ENCODE measurements at regions not wholly inside any gene's neighbourhood (a gene's known extent, or its start where the extent isn't known, plus 50 kb on each side); places are given as distances from the start of the nearest gene placed in this dataset.
A peak's percentile ranks its signal among the peaks of the same experiment; 100 is the strongest.

- no peak overlapping the region for H4K8ac ChIP-seq (ENCODE audit: low read length)
- no peaks in the 10 kb centered on the region for H3K9me3 ChIP-seq (ENCODE audit: control insufficient read depth, low read length)
- no peak overlapping the region for H3K23ac ChIP-seq (ENCODE audit: low read length in 2 of 2)
- no peak overlapping the region for H2BK12ac ChIP-seq (ENCODE audit: low read length in 2 of 2)
- H3K4me2 ChIP-seq (ENCODE audit: low read length, poor library complexity, severe bottlenecking), result no peak overlapping the region
- no peak overlapping the region for H2AFZ ChIP-seq (ENCODE audit: low read depth, low read length)
- no peak overlapping the region for H3K27ac ChIP-seq (ENCODE audit: low read length, poor library complexity, severe bottlenecking)
- no peak overlapping the region for H2BK120ac ChIP-seq (ENCODE audit: low read depth, low read length)
- DNase-seq, result no peak
- H3K4ac ChIP-seq (ENCODE audit: low read depth in 1 of 2, low read length in 2 of 2), result no peak overlapping the region
- no peak overlapping the region for H2BK5ac ChIP-seq (ENCODE audit: low read depth, low read length, poor library complexity, severe bottlenecking)
- no peaks in the 10 kb centered on the region for H3K79me1 ChIP-seq (replicated peaks; ENCODE audit: low read length, poor library complexity, severe bottlenecking)
- H2AK5ac ChIP-seq (ENCODE audit: low read length, severe bottlenecking), result peak overlapping the region; percentile 42
- H3K18ac ChIP-seq (ENCODE audit: low read depth in 1 of 2, low read length in 2 of 2), result no peak overlapping the region
- no peak overlapping the region for H3K14ac ChIP-seq (ENCODE audit: low read length in 2 of 2)
- no peak overlapping the region for H2BK15ac ChIP-seq (ENCODE audit: low read depth, poor library complexity, severe bottlenecking)
- no peaks in the 10 kb centered on the region for H3K4me1 ChIP-seq (ENCODE audit: control insufficient read depth, insufficient read depth, low read depth, low read length)
- no peaks in the 10 kb centered on the region for H3K27me3 ChIP-seq (ENCODE audit: control insufficient read depth in 1 of 2, insufficient read depth in 1 of 2, low read length in 2 of 2)
- no peaks in the 10 kb centered on the region for H3K36me3 ChIP-seq (ENCODE audit: control insufficient read depth in 1 of 2, insufficient read depth in 2 of 2, low read depth in 1 of 2, low read length in 2 of 2)
- no peak overlapping the region for H3K4me3 ChIP-seq (ENCODE audit: insufficient read depth in 1 of 2, low read depth in 1 of 2, low read length in 2 of 2)
- H3K9ac ChIP-seq (ENCODE audit: low read length), result no peak overlapping the region
- whole genome bisulfite sequencing, result 100% methylated on average over 1 of the region's 2 CpGs
- no peak overlapping the region for H4K91ac ChIP-seq (ENCODE audit: low read length)
These were observed 2717.2 kb downstream of the PCDH7 start for GRCh38 chr4:33437406-33437805.

- Histone ChIP-seq H3K23ac (ENCODE audit: low read length in 2 of 2) (no peak overlapping the region), H2AK5ac (ENCODE audit: low read length, severe bottlenecking) (no peak overlapping the region), H3K4ac (ENCODE audit: low read depth in 1 of 2, low read length in 2 of 2) (no peak overlapping the region), H4K91ac (ENCODE audit: low read length) (no peak overlapping the region), H3K27ac (ENCODE audit: low read length, poor library complexity, severe bottlenecking) (no peak overlapping the region), H2BK5ac (ENCODE audit: low read depth, low read length, poor library complexity, severe bottlenecking) (no peak overlapping the region), H4K8ac (ENCODE audit: low read length) (no peak overlapping the region), H3K4me3 (ENCODE audit: insufficient read depth in 1 of 2, low read depth in 1 of 2, low read length in 2 of 2) (no peak overlapping the region), H3K14ac (ENCODE audit: low read length in 2 of 2) (no peak overlapping the region), H3K9ac (ENCODE audit: low read length) (no peak overlapping the region), H2AFZ (ENCODE audit: low read depth, low read length) (no peak overlapping the region), H3K36me3 (ENCODE audit: control insufficient read depth in 1 of 2, insufficient read depth in 2 of 2, low read depth in 1 of 2, low read length in 2 of 2) (no peaks in the 10 kb centered on the region), H2BK120ac (ENCODE audit: low read depth, low read length) (no peak overlapping the region), H3K18ac (ENCODE audit: low read depth in 1 of 2, low read length in 2 of 2) (no peak overlapping the region), H2BK12ac (ENCODE audit: low read length in 2 of 2) (no peak overlapping the region), H2BK15ac (ENCODE audit: low read depth, poor library complexity, severe bottlenecking) (no peak overlapping the region), H3K4me2 (ENCODE audit: low read length, poor library complexity, severe bottlenecking) (no peak overlapping the region), H3K4me1 (ENCODE audit: control insufficient read depth, insufficient read depth, low read depth, low read length) (no peaks in the 10 kb centered on the region), H3K9me3 (ENCODE audit: control insufficient read depth, low read length) (no peaks in the 10 kb centered on the region), H3K79me1 (replicated peaks; ENCODE audit: low read length, poor library complexity, severe bottlenecking) (no peaks in the 10 kb centered on the region), H3K27me3 (ENCODE audit: control insufficient read depth in 1 of 2, insufficient read depth in 1 of 2, low read length in 2 of 2) (no peaks in the 10 kb centered on the region)
- no peak for DNase-seq
- no CpG with 5 or more reads among the region's 2 CpGs for WGBS
These were observed 2726.8 kb downstream of the PCDH7 start for GRCh38 chr4:33446953-33447352.

- Histone ChIP-seq H2BK120ac (ENCODE audit: low read depth, low read length) (no peak overlapping the region), H2BK12ac (ENCODE audit: low read length in 2 of 2) (no peak overlapping the region), H3K4ac (ENCODE audit: low read depth in 1 of 2, low read length in 2 of 2) (no peak overlapping the region), H3K23ac (ENCODE audit: low read length in 2 of 2) (no peak overlapping the region), H3K4me1 (ENCODE audit: control insufficient read depth, insufficient read depth, low read depth, low read length) (no peaks in the 10 kb centered on the region), H2BK15ac (ENCODE audit: low read depth, poor library complexity, severe bottlenecking) (no peak overlapping the region), H3K9ac (ENCODE audit: low read length) (no peak overlapping the region), H3K79me1 (replicated peaks; ENCODE audit: low read length, poor library complexity, severe bottlenecking) (no peaks in the 10 kb centered on the region), H3K14ac (ENCODE audit: low read length in 2 of 2) (no peak overlapping the region), H3K36me3 (ENCODE audit: control insufficient read depth in 1 of 2, insufficient read depth in 2 of 2, low read depth in 1 of 2, low read length in 2 of 2) (no peaks in the 10 kb centered on the region), H4K8ac (ENCODE audit: low read length) (no peak overlapping the region), H3K27me3 (ENCODE audit: control insufficient read depth in 1 of 2, insufficient read depth in 1 of 2, low read length in 2 of 2) (no peaks in the 10 kb centered on the region), H3K4me2 (ENCODE audit: low read length, poor library complexity, severe bottlenecking) (no peak overlapping the region), H3K27ac (ENCODE audit: low read length, poor library complexity, severe bottlenecking) (no peak overlapping the region), H2BK5ac (ENCODE audit: low read depth, low read length, poor library complexity, severe bottlenecking) (no peak overlapping the region), H4K91ac (ENCODE audit: low read length) (no peak overlapping the region), H3K9me3 (ENCODE audit: control insufficient read depth, low read length) (no peaks in the 10 kb centered on the region), H3K4me3 (ENCODE audit: insufficient read depth in 1 of 2, low read depth in 1 of 2, low read length in 2 of 2) (no peak overlapping the region), H3K18ac (ENCODE audit: low read depth in 1 of 2, low read length in 2 of 2) (no peak overlapping the region), H2AFZ (ENCODE audit: low read depth, low read length) (no peak overlapping the region), H2AK5ac (ENCODE audit: low read length, severe bottlenecking) (no peak overlapping the region)
- DNase-seq, result no peak
- WGBS, result 100% methylated on average over 2 of the region's 3 CpGs
These were observed 2728.8 kb downstream of the PCDH7 start for GRCh38 chr4:33448948-33449347.

- no peaks in the 10 kb centered on the region for H3K4me1 ChIP-seq (ENCODE audit: control insufficient read depth, insufficient read depth, low read depth, low read length)
- no peak overlapping the region for H3K4ac ChIP-seq (ENCODE audit: low read depth in 1 of 2, low read length in 2 of 2)
- H3K4me2 ChIP-seq (ENCODE audit: low read length, poor library complexity, severe bottlenecking), result no peak overlapping the region
- no peaks in the 10 kb centered on the region for H3K36me3 ChIP-seq (ENCODE audit: control insufficient read depth in 1 of 2, insufficient read depth in 2 of 2, low read depth in 1 of 2, low read length in 2 of 2)
- no peak overlapping the region for H3K23ac ChIP-seq (ENCODE audit: low read length in 2 of 2)
- H2AK5ac ChIP-seq (ENCODE audit: low read length, severe bottlenecking), result no peak overlapping the region
- H2BK5ac ChIP-seq (ENCODE audit: low read depth, low read length, poor library complexity, severe bottlenecking), result no peak overlapping the region
- H3K14ac ChIP-seq (ENCODE audit: low read length in 2 of 2), result no peak overlapping the region
- no peak overlapping the region for H4K8ac ChIP-seq (ENCODE audit: low read length)
- H3K79me1 ChIP-seq (replicated peaks; ENCODE audit: low read length, poor library complexity, severe bottlenecking), result no peaks in the 10 kb centered on the region
- H2BK120ac ChIP-seq (ENCODE audit: low read depth, low read length), result no peak overlapping the region
- DNase-seq, result no peak
- no peak overlapping the region for H3K9ac ChIP-seq (ENCODE audit: low read length)
- H3K9me3 ChIP-seq (ENCODE audit: control insufficient read depth, low read length), result no peaks in the 10 kb centered on the region
- no peak overlapping the region for H4K91ac ChIP-seq (ENCODE audit: low read length)
- no peak overlapping the region for H2AFZ ChIP-seq (ENCODE audit: low read depth, low read length)
- H3K27ac ChIP-seq (ENCODE audit: low read length, poor library complexity, severe bottlenecking), result no peak overlapping the region
- H3K4me3 ChIP-seq (ENCODE audit: insufficient read depth in 1 of 2, low read depth in 1 of 2, low read length in 2 of 2), result no peak overlapping the region
- no peaks in the 10 kb centered on the region for H3K27me3 ChIP-seq (ENCODE audit: control insufficient read depth in 1 of 2, insufficient read depth in 1 of 2, low read length in 2 of 2)
- H2BK15ac ChIP-seq (ENCODE audit: low read depth, poor library complexity, severe bottlenecking), result no peak overlapping the region
- H3K18ac ChIP-seq (ENCODE audit: low read depth in 1 of 2, low read length in 2 of 2), result no peak overlapping the region
- H2BK12ac ChIP-seq (ENCODE audit: low read length in 2 of 2), result no peak overlapping the region
These were observed 2733.3 kb downstream of the PCDH7 start for GRCh38 chr4:33453436-33453835.
